VCaP (cell line): ENCODE measurements at regions not wholly inside any gene's neighbourhood (a gene's known extent, or its start where the extent isn't known, plus 50 kb on each side); places are given as distances from the start of the nearest gene placed in this dataset.
A peak's percentile ranks its signal among the peaks of the same experiment; 100 is the strongest.
"Not testable (repeated sequence)": the region's sequence is repeated elsewhere in the genome, so short reads cannot be mapped to it uniquely, and the experiment has no call there.

ENCODE experiments used
- H3K27ac ChIP-seq: fragments of 450-650 bp; 2 replicates; pipeline ENCODE4 v1.5.1; 2017
- CTCF ChIP-seq: fragments of 450-650 bp; conservative IDR thresholded peaks from 2 replicates; pipeline ENCODE4 v1.5.1; 2017; ENCODE audit warnings: mild to moderate bottlenecking, moderate library complexity

GRCh38 chr10:130261766-130262165 is 125.6 kb downstream of the GLRX3 start:
- TF ChIP-seq CTCF: no peak
- H3K27ac ChIP-seq: no peak overlapping the region

- no peak overlapping the region for H3K27ac ChIP-seq
- no peak for TF ChIP-seq CTCF
Observed at GRCh38 chr10:130263289-130263688, 127.1 kb downstream of the GLRX3 start.

- TF ChIP-seq CTCF: no peak
Observed at GRCh38 chr10:130265542-130265941, 129.4 kb downstream of the GLRX3 start.

GRCh38 chr10:130282492-130283218 is 146.5 kb downstream of the GLRX3 start:
- no peak for TF ChIP-seq CTCF
- no peak overlapping the region for H3K27ac ChIP-seq

More at GRCh38 chr10:130265542-130265941, 129.4 kb downstream of the GLRX3 start:
- no peak overlapping the region for H3K27ac ChIP-seq

- no peak for TF ChIP-seq CTCF
Observed at GRCh38 chr10:130283219-130283545, 147.0 kb downstream of the GLRX3 start.

GRCh38 chr10:130295761-130296160 is 159.6 kb downstream of the GLRX3 start:
- H3K27ac ChIP-seq: not testable (repeated sequence)

More at GRCh38 chr10:130283219-130283545, 147.0 kb downstream of the GLRX3 start:
- H3K27ac ChIP-seq: no peak overlapping the region

- H3K27ac ChIP-seq: peak overlapping the region; percentile 51
- TF ChIP-seq CTCF: no peak
Observed at GRCh38 chr10:130300608-130301020, 164.4 kb downstream of the GLRX3 start.

- no peak for TF ChIP-seq CTCF
- H3K27ac ChIP-seq: peak overlapping the region; percentile 51
Observed at GRCh38 chr10:130301021-130301892, 165.1 kb downstream of the GLRX3 start.
